ENCODE measurements at regions not wholly inside any gene's neighbourhood (a gene's known extent, or its start where the extent isn't known, plus 50 kb on each side); places are given as distances from the start of the nearest gene placed in this dataset.

- Histone ChIP-seq H3K4me3 (ENCODE audit: insufficient read depth in 1 of 2, low read depth in 1 of 2, low read length in 2 of 2) (no peak overlapping the region), H4K8ac (ENCODE audit: low read length) (no peak overlapping the region), H3K23ac (ENCODE audit: low read length in 2 of 2) (no peak overlapping the region), H3K14ac (ENCODE audit: low read length in 2 of 2) (no peak overlapping the region), H3K9ac (ENCODE audit: low read length) (no peak overlapping the region), H3K4me2 (ENCODE audit: low read length, poor library complexity, severe bottlenecking) (no peak overlapping the region), H3K4ac (ENCODE audit: low read depth in 1 of 2, low read length in 2 of 2) (no peak overlapping the region), H4K91ac (ENCODE audit: low read length) (no peak overlapping the region), H2BK5ac (ENCODE audit: low read depth, low read length, poor library complexity, severe bottlenecking) (no peak overlapping the region), H2BK12ac (ENCODE audit: low read length in 2 of 2) (no peak overlapping the region), H3K36me3 (ENCODE audit: control insufficient read depth in 1 of 2, insufficient read depth in 2 of 2, low read depth in 1 of 2, low read length in 2 of 2) (no peaks in the 10 kb centered on the region), H3K27ac (ENCODE audit: low read length, poor library complexity, severe bottlenecking) (no peak overlapping the region), H3K18ac (ENCODE audit: low read depth in 1 of 2, low read length in 2 of 2) (no peak overlapping the region), H3K4me1 (ENCODE audit: control insufficient read depth, insufficient read depth, low read depth, low read length) (peaks cover 9% of the 10 kb centered on the region), H3K27me3 (ENCODE audit: control insufficient read depth in 1 of 2, insufficient read depth in 1 of 2, low read length in 2 of 2) (no peaks in the 10 kb centered on the region), H2AFZ (ENCODE audit: low read depth, low read length) (no peak overlapping the region), H3K79me1 (replicated peaks; ENCODE audit: low read length, poor library complexity, severe bottlenecking) (no peaks in the 10 kb centered on the region), H2BK15ac (ENCODE audit: low read depth, poor library complexity, severe bottlenecking) (no peak overlapping the region), H3K9me3 (ENCODE audit: control insufficient read depth, low read length) (peaks cover 5% of the 10 kb centered on the region), H2AK5ac (ENCODE audit: low read length, severe bottlenecking) (no peak overlapping the region), H2BK120ac (ENCODE audit: low read depth, low read length) (no peak overlapping the region)
- WGBS: 87% methylated on average over 25 of the region's 28 CpGs
- DNase-seq: no peak
Measured at GRCh38 chr16:55033225-55034156, 102.8 kb downstream of the IRX5 start.

- Histone ChIP-seq H3K36me3 (ENCODE audit: control insufficient read depth in 1 of 2, insufficient read depth in 2 of 2, low read depth in 1 of 2, low read length in 2 of 2) (no peaks in the 10 kb centered on the region), H3K27ac (ENCODE audit: low read length, poor library complexity, severe bottlenecking) (no peak overlapping the region), H2AFZ (ENCODE audit: low read depth, low read length) (no peak overlapping the region), H2AK5ac (ENCODE audit: low read length, severe bottlenecking) (no peak overlapping the region), H2BK15ac (ENCODE audit: low read depth, poor library complexity, severe bottlenecking) (no peak overlapping the region), H2BK5ac (ENCODE audit: low read depth, low read length, poor library complexity, severe bottlenecking) (no peak overlapping the region), H3K9me3 (ENCODE audit: control insufficient read depth, low read length) (no peaks in the 10 kb centered on the region), H3K9ac (ENCODE audit: low read length) (no peak overlapping the region), H3K4ac (ENCODE audit: low read depth in 1 of 2, low read length in 2 of 2) (no peak overlapping the region), H3K4me2 (ENCODE audit: low read length, poor library complexity, severe bottlenecking) (no peak overlapping the region), H2BK120ac (ENCODE audit: low read depth, low read length) (no peak overlapping the region), H3K27me3 (ENCODE audit: control insufficient read depth in 1 of 2, insufficient read depth in 1 of 2, low read length in 2 of 2) (no peaks in the 10 kb centered on the region), H3K4me3 (ENCODE audit: insufficient read depth in 1 of 2, low read depth in 1 of 2, low read length in 2 of 2) (no peak overlapping the region), H2BK12ac (ENCODE audit: low read length in 2 of 2) (no peak overlapping the region), H3K14ac (ENCODE audit: low read length in 2 of 2) (no peak overlapping the region), H3K18ac (ENCODE audit: low read depth in 1 of 2, low read length in 2 of 2) (no peak overlapping the region), H4K91ac (ENCODE audit: low read length) (no peak overlapping the region), H3K79me1 (replicated peaks; ENCODE audit: low read length, poor library complexity, severe bottlenecking) (no peaks in the 10 kb centered on the region), H4K8ac (ENCODE audit: low read length) (no peak overlapping the region), H3K4me1 (ENCODE audit: control insufficient read depth, insufficient read depth, low read depth, low read length) (peaks cover 9% of the 10 kb centered on the region), H3K23ac (ENCODE audit: low read length in 2 of 2) (no peak overlapping the region)
- WGBS: 24% methylated on average over 9 of the region's 9 CpGs
- no peak for DNase-seq
Measured at GRCh38 chr16:55035029-55035428, 104.4 kb downstream of the IRX5 start.

GRCh38 chr16:55035956-55036355 lies 105.3 kb downstream of the IRX5 start:
- no peak overlapping the region for H2BK5ac ChIP-seq (ENCODE audit: low read depth, low read length, poor library complexity, severe bottlenecking)
- H3K14ac ChIP-seq (ENCODE audit: low read length in 2 of 2): no peak overlapping the region
- no peaks in the 10 kb centered on the region for H3K79me1 ChIP-seq (replicated peaks; ENCODE audit: low read length, poor library complexity, severe bottlenecking)
- H2BK15ac ChIP-seq (ENCODE audit: low read depth, poor library complexity, severe bottlenecking): no peak overlapping the region
- H3K36me3 ChIP-seq (ENCODE audit: control insufficient read depth in 1 of 2, insufficient read depth in 2 of 2, low read depth in 1 of 2, low read length in 2 of 2): no peaks in the 10 kb centered on the region
- H4K91ac ChIP-seq (ENCODE audit: low read length): no peak overlapping the region
- H3K4me3 ChIP-seq (ENCODE audit: insufficient read depth in 1 of 2, low read depth in 1 of 2, low read length in 2 of 2): no peak overlapping the region
- H3K27ac ChIP-seq (ENCODE audit: low read length, poor library complexity, severe bottlenecking): no peak overlapping the region
- peaks cover 0 to 9% of the 10 kb centered on the region in 2 experiments for H3K27me3 ChIP-seq (ENCODE audit: control insufficient read depth in 1 of 2, insufficient read depth in 1 of 2, low read length in 2 of 2)
- no peak overlapping the region for H3K4ac ChIP-seq (ENCODE audit: low read depth in 1 of 2, low read length in 2 of 2)
- no peak overlapping the region for H3K4me2 ChIP-seq (ENCODE audit: low read length, poor library complexity, severe bottlenecking)
- H3K18ac ChIP-seq (ENCODE audit: low read depth in 1 of 2, low read length in 2 of 2): no peak overlapping the region
- no peak for DNase-seq
- no peak overlapping the region for H4K8ac ChIP-seq (ENCODE audit: low read length)
- no peak overlapping the region for H3K9ac ChIP-seq (ENCODE audit: low read length)
- 65% methylated on average over 3 of the region's 4 CpGs for WGBS
- no peaks in the 10 kb centered on the region for H3K9me3 ChIP-seq (ENCODE audit: control insufficient read depth, low read length)
- no peak overlapping the region for H2BK12ac ChIP-seq (ENCODE audit: low read length in 2 of 2)
- H3K23ac ChIP-seq (ENCODE audit: low read length in 2 of 2): no peak overlapping the region
- H2AK5ac ChIP-seq (ENCODE audit: low read length, severe bottlenecking): no peak overlapping the region
- peaks cover 9% of the 10 kb centered on the region for H3K4me1 ChIP-seq (ENCODE audit: control insufficient read depth, insufficient read depth, low read depth, low read length)
- no peak overlapping the region for H2AFZ ChIP-seq (ENCODE audit: low read depth, low read length)
- H2BK120ac ChIP-seq (ENCODE audit: low read depth, low read length): no peak overlapping the region

- H3K4me3 ChIP-seq (ENCODE audit: insufficient read depth in 1 of 2, low read depth in 1 of 2, low read length in 2 of 2): no peak overlapping the region
- H4K91ac ChIP-seq (ENCODE audit: low read length): no peak overlapping the region
- no peak overlapping the region for H4K8ac ChIP-seq (ENCODE audit: low read length)
- no peak overlapping the region for H2AK5ac ChIP-seq (ENCODE audit: low read length, severe bottlenecking)
- DNase-seq: no peak
- no peak overlapping the region for H2BK5ac ChIP-seq (ENCODE audit: low read depth, low read length, poor library complexity, severe bottlenecking)
- H2BK12ac ChIP-seq (ENCODE audit: low read length in 2 of 2): no peak overlapping the region
- no peak overlapping the region for H2BK120ac ChIP-seq (ENCODE audit: low read depth, low read length)
- H3K14ac ChIP-seq (ENCODE audit: low read length in 2 of 2): no peak overlapping the region
- H3K9ac ChIP-seq (ENCODE audit: low read length): no peak overlapping the region
- no peaks in the 10 kb centered on the region for H3K79me1 ChIP-seq (replicated peaks; ENCODE audit: low read length, poor library complexity, severe bottlenecking)
- 85% methylated on average over 14 of the region's 14 CpGs for WGBS
- H3K4me2 ChIP-seq (ENCODE audit: low read length, poor library complexity, severe bottlenecking): no peak overlapping the region
- no peak overlapping the region for H3K4ac ChIP-seq (ENCODE audit: low read depth in 1 of 2, low read length in 2 of 2)
- no peak overlapping the region for H2BK15ac ChIP-seq (ENCODE audit: low read depth, poor library complexity, severe bottlenecking)
- no peak overlapping the region for H2AFZ ChIP-seq (ENCODE audit: low read depth, low read length)
- H3K18ac ChIP-seq (ENCODE audit: low read depth in 1 of 2, low read length in 2 of 2): no peak overlapping the region
- H3K36me3 ChIP-seq (ENCODE audit: control insufficient read depth in 1 of 2, insufficient read depth in 2 of 2, low read depth in 1 of 2, low read length in 2 of 2): no peaks in the 10 kb centered on the region
- no peak overlapping the region for H3K23ac ChIP-seq (ENCODE audit: low read length in 2 of 2)
- H3K27ac ChIP-seq (ENCODE audit: low read length, poor library complexity, severe bottlenecking): no peak overlapping the region
- H3K27me3 ChIP-seq (ENCODE audit: control insufficient read depth in 1 of 2, insufficient read depth in 1 of 2, low read length in 2 of 2): peaks cover 0 to 10% of the 10 kb centered on the region in 2 experiments
- no peaks in the 10 kb centered on the region for H3K9me3 ChIP-seq (ENCODE audit: control insufficient read depth, low read length)
- H3K4me1 ChIP-seq (ENCODE audit: control insufficient read depth, insufficient read depth, low read depth, low read length): peaks cover 9% of the 10 kb centered on the region
Measured at GRCh38 chr16:55036371-55036821, 105.7 kb downstream of the IRX5 start.
